ENCODE measurements at regions not wholly inside any gene's neighbourhood (a gene's known extent, or its start where the extent isn't known, plus 50 kb on each side); places are given as distances from the start of the nearest gene placed in this dataset.

- TF ChIP-seq, protein P1, sequence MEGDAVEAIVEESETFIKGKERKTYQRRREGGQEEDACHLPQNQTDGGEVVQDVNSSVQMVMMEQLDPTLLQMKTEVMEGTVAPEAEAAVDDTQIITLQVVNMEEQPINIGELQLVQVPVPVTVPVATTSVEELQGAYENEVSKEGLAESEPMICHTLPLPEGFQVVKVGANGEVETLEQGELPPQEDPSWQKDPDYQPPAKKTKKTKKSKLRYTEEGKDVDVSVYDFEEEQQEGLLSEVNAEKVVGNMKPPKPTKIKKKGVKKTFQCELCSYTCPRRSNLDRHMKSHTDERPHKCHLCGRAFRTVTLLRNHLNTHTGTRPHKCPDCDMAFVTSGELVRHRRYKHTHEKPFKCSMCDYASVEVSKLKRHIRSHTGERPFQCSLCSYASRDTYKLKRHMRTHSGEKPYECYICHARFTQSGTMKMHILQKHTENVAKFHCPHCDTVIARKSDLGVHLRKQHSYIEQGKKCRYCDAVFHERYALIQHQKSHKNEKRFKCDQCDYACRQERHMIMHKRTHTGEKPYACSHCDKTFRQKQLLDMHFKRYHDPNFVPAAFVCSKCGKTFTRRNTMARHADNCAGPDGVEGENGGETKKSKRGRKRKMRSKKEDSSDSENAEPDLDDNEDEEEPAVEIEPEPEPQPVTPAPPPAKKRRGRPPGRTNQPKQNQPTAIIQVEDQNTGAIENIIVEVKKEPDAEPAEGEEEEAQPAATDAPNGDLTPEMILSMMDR (conservative IDR thresholded peaks at IDR 0.05; ENCODE audit: low read length) = no peak
- TF ChIP-seq EZH2phosphoT487 (IDR thresholded peaks at IDR 0.05; ENCODE audit: borderline replicate concordance, low read depth, low read length) = no peak
These were observed 694.7 kb downstream of the SLC16A7 start for GRCh38 chr12:60290532-60290931.

Measured in OCI-LY7 (cell line).